ENCODE measurements at regions not wholly inside any gene's neighbourhood (a gene's known extent, or its start where the extent isn't known, plus 50 kb on each side); places are given as distances from the start of the nearest gene placed in this dataset.
"Not testable (repeated sequence)": the region's sequence is repeated elsewhere in the genome, so short reads cannot be mapped to it uniquely, and the experiment has no call there.

DNA sequence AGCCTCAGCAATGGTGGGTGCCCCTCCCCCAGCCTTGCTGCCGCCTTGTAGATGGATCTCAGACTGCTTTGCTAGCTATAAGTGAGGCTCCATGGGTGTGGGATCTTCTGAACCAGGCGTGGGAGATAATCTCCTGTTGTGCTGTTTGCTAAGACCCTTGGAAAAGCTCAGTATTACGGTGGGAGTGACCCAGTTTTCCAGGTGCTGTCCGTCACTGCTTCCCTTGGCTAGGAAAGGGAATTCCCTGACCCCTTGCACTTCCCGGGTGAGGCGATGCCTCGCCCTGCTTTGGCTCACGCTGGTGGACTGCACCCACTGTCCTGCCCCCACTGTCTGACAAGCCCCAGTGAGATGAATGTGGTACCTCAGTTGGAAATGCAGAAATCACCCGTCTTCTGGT, 411.2 kb downstream of the RAB38 start:
- not testable (repeated sequence) for H3K4me1 Mint-ChIP-seq; H3K27ac Mint-ChIP-seq; DNase-seq; H3K4me3 ChIP-seq (ENCODE audit: low read depth, low read length); H3K36me3 Mint-ChIP-seq; H3K27me3 Mint-ChIP-seq; H3K27me3 ChIP-seq (ENCODE audit: control insufficient read depth, insufficient read depth, low read length); H3K4me1 ChIP-seq (ENCODE audit: control insufficient read depth, insufficient read depth, low read length, poor library complexity, severe bottlenecking); H3K27ac ChIP-seq (ENCODE audit: insufficient read depth, low read length, poor library complexity, severe bottlenecking); H3K36me3 ChIP-seq (ENCODE audit: control insufficient read depth, insufficient read depth, low read length); H3K9me3 ChIP-seq (ENCODE audit: control insufficient read depth in 2 of 2, low read length in 2 of 2); H3K4me3 Mint-ChIP-seq; ATAC-seq (ENCODE audit: low read depth in 2 of 2)
- peaks cover 0 to 14% (median 2%) of the 10 kb centered on the region in 7 donors for H3K9me3 Mint-ChIP-seq

DNA sequence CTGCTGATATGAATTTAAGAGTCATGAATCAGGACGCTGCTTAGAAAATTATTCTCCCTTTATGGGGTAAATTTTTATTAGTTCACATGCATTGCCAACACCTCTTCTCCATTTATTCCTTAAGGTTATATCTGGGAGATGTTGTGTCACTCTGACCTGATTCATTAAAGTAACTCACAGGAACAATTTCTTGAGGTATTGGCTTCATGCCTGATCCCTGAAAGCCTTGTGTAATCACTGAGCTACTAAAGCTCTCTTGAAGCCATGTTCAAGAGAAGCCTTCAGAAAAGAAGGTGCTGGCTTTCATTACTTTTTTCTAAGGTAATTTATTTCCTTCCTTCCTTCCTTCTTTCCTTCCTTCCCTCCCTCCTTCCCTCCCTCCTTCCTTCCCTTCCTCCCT, 420.6 kb downstream of the RAB38 start:
- Histone ChIP-seq H3K27ac (ENCODE audit: insufficient read depth, low read length, poor library complexity, severe bottlenecking) (no peak overlapping the region), H3K27me3 (ENCODE audit: control insufficient read depth, insufficient read depth, low read length) (no peaks in the 10 kb centered on the region), H3K4me3 (ENCODE audit: low read depth, low read length) (no peak overlapping the region), H3K4me1 (ENCODE audit: control insufficient read depth, insufficient read depth, low read length, poor library complexity, severe bottlenecking) (no peaks in the 10 kb centered on the region), H3K36me3 (ENCODE audit: control insufficient read depth, insufficient read depth, low read length) (no peaks in the 10 kb centered on the region), H3K9me3 (ENCODE audit: control insufficient read depth in 2 of 2, low read length in 2 of 2) (no peaks in the 10 kb centered on the region)
- no peak overlapping the region for H3K4me3 Mint-ChIP-seq
- DNase-seq (no peak), ATAC-seq (ENCODE audit: low read depth in 2 of 2) (no peak)
- H3K4me1 Mint-ChIP-seq: no peaks in the 10 kb centered on the region
- H3K36me3 Mint-ChIP-seq: no peaks in the 10 kb centered on the region
- H3K27me3 Mint-ChIP-seq: no peaks in the 10 kb centered on the region
- H3K27ac Mint-ChIP-seq: no peak overlapping the region
- H3K9me3 Mint-ChIP-seq: peaks cover 0 to 9% (median 0%) of the 10 kb centered on the region in 7 donors

DNA sequence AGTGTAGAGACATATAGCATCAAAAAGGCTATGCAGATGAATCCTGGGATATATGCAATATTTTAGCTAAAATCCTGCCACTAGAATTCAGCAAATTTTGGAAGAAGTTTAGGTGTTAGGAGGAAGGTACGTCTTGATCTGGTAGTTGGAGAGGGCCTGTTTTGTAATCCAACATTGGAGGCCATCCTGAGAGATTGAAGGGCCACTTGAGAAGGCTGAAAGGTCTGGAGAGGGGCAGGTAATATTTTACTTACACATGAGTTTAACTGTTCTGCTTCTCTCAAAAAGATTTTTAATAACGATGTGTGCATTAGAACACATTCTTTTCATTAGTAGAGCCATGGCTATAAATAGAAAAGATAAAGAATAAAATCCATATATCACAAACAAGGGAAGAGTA, 422.1 kb downstream of the RAB38 start:
- Mint-ChIP-seq H3K4me3 (no peak overlapping the region), H3K9me3 (peaks cover 0 to 9% (median 0%) of the 10 kb centered on the region in 7 donors), H3K27ac (no peak overlapping the region), H3K36me3 (no peaks in the 10 kb centered on the region), H3K27me3 (no peaks in the 10 kb centered on the region), H3K4me1 (no peaks in the 10 kb centered on the region)
- Histone ChIP-seq H3K4me3 (ENCODE audit: low read depth, low read length) (no peak overlapping the region), H3K27ac (ENCODE audit: insufficient read depth, low read length, poor library complexity, severe bottlenecking) (no peak overlapping the region), H3K4me1 (ENCODE audit: control insufficient read depth, insufficient read depth, low read length, poor library complexity, severe bottlenecking) (no peaks in the 10 kb centered on the region), H3K9me3 (ENCODE audit: control insufficient read depth in 2 of 2, low read length in 2 of 2) (no peaks in the 10 kb centered on the region), H3K36me3 (ENCODE audit: control insufficient read depth, insufficient read depth, low read length) (no peaks in the 10 kb centered on the region), H3K27me3 (ENCODE audit: control insufficient read depth, insufficient read depth, low read length) (no peaks in the 10 kb centered on the region)
- ATAC-seq (ENCODE audit: low read depth in 2 of 2): no peak
- no peak for DNase-seq

DNA sequence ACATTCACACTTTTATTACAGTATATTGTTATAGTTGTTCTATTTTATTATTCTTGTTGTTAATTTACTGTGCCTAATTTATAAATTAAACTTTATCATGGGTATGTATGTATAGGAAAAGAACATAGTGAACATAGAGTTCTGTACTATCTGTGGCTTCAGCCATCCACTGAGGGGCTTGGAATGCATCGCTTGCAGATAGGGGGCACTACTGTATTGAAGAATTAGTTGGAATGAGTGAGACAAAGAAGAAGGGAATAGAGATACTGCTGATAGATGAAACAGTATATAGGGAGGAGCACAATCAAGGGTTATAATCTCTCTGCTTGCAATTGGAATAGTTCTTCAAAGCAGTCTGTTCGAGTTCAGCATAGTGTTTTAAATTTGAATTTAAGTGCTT, 432.2 kb downstream of the RAB38 start:
- H3K4me1 Mint-ChIP-seq: no peaks in the 10 kb centered on the region
- no peaks in the 10 kb centered on the region for H3K36me3 ChIP-seq (ENCODE audit: control insufficient read depth, insufficient read depth, low read length)
- no peaks in the 10 kb centered on the region for H3K9me3 ChIP-seq (ENCODE audit: control insufficient read depth in 2 of 2, low read length in 2 of 2)
- no peaks in the 10 kb centered on the region for H3K27me3 ChIP-seq (ENCODE audit: control insufficient read depth, insufficient read depth, low read length)
- no peak overlapping the region for H3K4me3 Mint-ChIP-seq
- no peak for DNase-seq
- no peak overlapping the region for H3K27ac Mint-ChIP-seq
- H3K36me3 Mint-ChIP-seq: no peaks in the 10 kb centered on the region
- ATAC-seq (ENCODE audit: low read depth in 2 of 2): no peak
- no peaks in the 10 kb centered on the region for H3K27me3 Mint-ChIP-seq
- H3K4me1 ChIP-seq (ENCODE audit: control insufficient read depth, insufficient read depth, low read length, poor library complexity, severe bottlenecking): no peaks in the 10 kb centered on the region
- H3K9me3 Mint-ChIP-seq: no peaks in the 10 kb centered on the region
- no peak overlapping the region for H3K4me3 ChIP-seq (ENCODE audit: low read depth, low read length)
- no peak overlapping the region for H3K27ac ChIP-seq (ENCODE audit: insufficient read depth, low read length, poor library complexity, severe bottlenecking)

DNA sequence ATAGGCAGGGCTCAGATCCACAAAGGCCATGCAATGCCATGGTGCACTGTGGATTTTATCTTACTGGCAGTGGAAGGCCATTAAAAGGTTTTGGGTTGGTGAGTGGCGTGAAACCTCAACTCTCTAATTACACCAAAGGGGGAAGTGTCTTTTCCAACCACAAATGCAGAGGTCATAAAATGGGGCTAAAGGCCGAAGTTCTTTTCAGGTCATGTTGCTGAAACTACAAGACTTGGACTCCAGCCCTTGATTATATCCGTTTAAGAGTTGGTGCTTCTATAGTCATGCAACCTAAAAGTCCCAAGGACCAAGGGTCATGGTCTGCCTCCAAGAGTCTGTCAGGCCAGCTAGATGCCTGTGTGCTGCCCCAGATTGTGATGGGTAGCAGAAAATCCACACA, 434.3 kb downstream of the RAB38 start:
- no peaks in the 10 kb centered on the region for H3K4me1 Mint-ChIP-seq
- H3K4me3 ChIP-seq (ENCODE audit: low read depth, low read length): no peak overlapping the region
- H3K36me3 Mint-ChIP-seq: no peaks in the 10 kb centered on the region
- no peak for ATAC-seq (ENCODE audit: low read depth in 2 of 2)
- no peaks in the 10 kb centered on the region for H3K9me3 Mint-ChIP-seq
- H3K4me3 Mint-ChIP-seq: no peak overlapping the region
- H3K27me3 ChIP-seq (ENCODE audit: control insufficient read depth, insufficient read depth, low read length): no peaks in the 10 kb centered on the region
- no peak overlapping the region for H3K27ac Mint-ChIP-seq
- DNase-seq: no peak
- no peaks in the 10 kb centered on the region for H3K36me3 ChIP-seq (ENCODE audit: control insufficient read depth, insufficient read depth, low read length)
- no peaks in the 10 kb centered on the region for H3K27me3 Mint-ChIP-seq
- H3K27ac ChIP-seq (ENCODE audit: insufficient read depth, low read length, poor library complexity, severe bottlenecking): no peak overlapping the region
- H3K9me3 ChIP-seq (ENCODE audit: control insufficient read depth in 2 of 2, low read length in 2 of 2): no peaks in the 10 kb centered on the region
- H3K4me1 ChIP-seq (ENCODE audit: control insufficient read depth, insufficient read depth, low read length, poor library complexity, severe bottlenecking): no peaks in the 10 kb centered on the region

DNA sequence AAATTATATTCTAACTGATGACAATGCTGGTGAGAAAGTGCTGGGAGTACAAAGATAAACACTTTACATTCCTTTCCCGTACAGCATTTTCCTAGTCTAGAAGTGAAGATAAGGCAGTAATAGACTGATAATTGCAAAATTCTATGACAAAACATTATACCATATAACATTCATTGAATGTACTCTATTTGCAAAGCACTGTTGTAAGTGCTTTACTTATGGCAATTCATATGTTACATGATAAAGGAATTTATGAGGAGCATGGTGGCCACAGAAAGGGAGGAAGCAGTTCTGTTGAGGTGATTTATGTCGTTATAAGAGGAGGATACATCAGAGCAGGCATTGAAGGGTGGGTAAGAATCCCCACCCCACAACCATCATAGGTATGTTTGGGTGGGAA, 434.8 kb downstream of the RAB38 start:
- H3K36me3 Mint-ChIP-seq: no peaks in the 10 kb centered on the region
- DNase-seq (no peak), ATAC-seq (ENCODE audit: low read depth in 2 of 2) (no peak)
- no peak overlapping the region for H3K27ac Mint-ChIP-seq
- no peaks in the 10 kb centered on the region for H3K27me3 Mint-ChIP-seq
- Histone ChIP-seq H3K4me1 (ENCODE audit: control insufficient read depth, insufficient read depth, low read length, poor library complexity, severe bottlenecking) (no peaks in the 10 kb centered on the region), H3K27ac (ENCODE audit: insufficient read depth, low read length, poor library complexity, severe bottlenecking) (no peak overlapping the region), H3K4me3 (ENCODE audit: low read depth, low read length) (no peak overlapping the region), H3K9me3 (ENCODE audit: control insufficient read depth in 2 of 2, low read length in 2 of 2) (no peaks in the 10 kb centered on the region), H3K36me3 (ENCODE audit: control insufficient read depth, insufficient read depth, low read length) (no peaks in the 10 kb centered on the region), H3K27me3 (ENCODE audit: control insufficient read depth, insufficient read depth, low read length) (no peaks in the 10 kb centered on the region)
- no peak overlapping the region for H3K4me3 Mint-ChIP-seq
- H3K9me3 Mint-ChIP-seq: no peaks in the 10 kb centered on the region
- H3K4me1 Mint-ChIP-seq: no peaks in the 10 kb centered on the region

DNA sequence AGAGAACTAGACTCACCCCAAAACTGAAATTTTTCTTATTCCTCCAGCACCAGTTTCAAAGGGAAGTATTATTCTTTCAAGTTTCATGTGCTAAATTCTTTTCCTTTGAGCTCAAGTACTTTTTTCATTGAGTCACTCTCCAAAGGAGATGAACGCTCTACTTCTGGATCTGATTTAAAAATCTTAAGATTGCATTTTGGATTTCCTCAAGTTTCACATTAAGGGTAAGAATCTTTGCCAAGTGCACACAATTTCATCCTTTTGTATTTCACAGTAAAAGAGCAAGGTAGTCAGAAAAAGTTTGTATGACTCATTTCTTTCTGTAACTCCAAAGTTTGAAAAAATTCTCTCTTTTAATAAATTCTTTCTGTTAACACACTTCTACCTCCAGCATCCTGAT, 435.5 kb downstream of the RAB38 start:
- H3K36me3 Mint-ChIP-seq: no peaks in the 10 kb centered on the region
- Histone ChIP-seq H3K27ac (ENCODE audit: insufficient read depth, low read length, poor library complexity, severe bottlenecking) (no peak overlapping the region), H3K4me3 (ENCODE audit: low read depth, low read length) (no peak overlapping the region), H3K9me3 (ENCODE audit: control insufficient read depth in 2 of 2, low read length in 2 of 2) (no peaks in the 10 kb centered on the region), H3K36me3 (ENCODE audit: control insufficient read depth, insufficient read depth, low read length) (no peaks in the 10 kb centered on the region), H3K4me1 (ENCODE audit: control insufficient read depth, insufficient read depth, low read length, poor library complexity, severe bottlenecking) (no peaks in the 10 kb centered on the region), H3K27me3 (ENCODE audit: control insufficient read depth, insufficient read depth, low read length) (no peaks in the 10 kb centered on the region)
- no peak for DNase-seq
- no peaks in the 10 kb centered on the region for H3K4me1 Mint-ChIP-seq
- no peak for ATAC-seq (ENCODE audit: low read depth in 2 of 2)
- no peak overlapping the region for H3K4me3 Mint-ChIP-seq
- no peaks in the 10 kb centered on the region for H3K9me3 Mint-ChIP-seq
- no peaks in the 10 kb centered on the region for H3K27me3 Mint-ChIP-seq
- H3K27ac Mint-ChIP-seq: no peak overlapping the region

DNA sequence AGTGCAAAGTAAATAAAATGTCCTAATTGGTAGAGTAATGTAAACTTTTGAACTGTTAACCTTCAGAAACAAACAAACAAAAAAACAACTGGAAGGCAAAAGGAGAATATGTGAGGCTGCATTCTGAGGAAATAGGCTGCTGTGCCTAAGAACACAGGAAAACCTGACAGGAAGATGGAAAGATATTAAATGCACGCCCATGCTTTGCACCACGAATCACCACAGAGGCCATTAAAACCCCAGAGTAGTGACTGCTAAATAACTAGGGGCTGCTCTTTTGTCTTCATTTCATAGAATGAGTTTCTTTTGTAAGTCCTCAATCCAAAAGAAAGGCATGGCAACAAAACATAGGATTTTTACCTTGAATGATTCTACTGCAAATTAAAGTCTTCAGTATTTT, 436.0 kb downstream of the RAB38 start:
- DNase-seq: no peak
- no peak overlapping the region for H3K4me3 ChIP-seq (ENCODE audit: low read depth, low read length)
- H3K27me3 Mint-ChIP-seq: no peaks in the 10 kb centered on the region
- H3K4me1 Mint-ChIP-seq: no peaks in the 10 kb centered on the region
- no peaks in the 10 kb centered on the region for H3K27me3 ChIP-seq (ENCODE audit: control insufficient read depth, insufficient read depth, low read length)
- no peaks in the 10 kb centered on the region for H3K9me3 ChIP-seq (ENCODE audit: control insufficient read depth in 2 of 2, low read length in 2 of 2)
- no peak overlapping the region for H3K4me3 Mint-ChIP-seq
- no peak overlapping the region for H3K27ac ChIP-seq (ENCODE audit: insufficient read depth, low read length, poor library complexity, severe bottlenecking)
- no peaks in the 10 kb centered on the region for H3K36me3 Mint-ChIP-seq
- H3K36me3 ChIP-seq (ENCODE audit: control insufficient read depth, insufficient read depth, low read length): no peaks in the 10 kb centered on the region
- no peak overlapping the region for H3K27ac Mint-ChIP-seq
- H3K4me1 ChIP-seq (ENCODE audit: control insufficient read depth, insufficient read depth, low read length, poor library complexity, severe bottlenecking): no peaks in the 10 kb centered on the region
- no peaks in the 10 kb centered on the region for H3K9me3 Mint-ChIP-seq
- no peak for ATAC-seq (ENCODE audit: low read depth in 2 of 2)

Data from CD4-positive, CD25-positive, alpha-beta regulatory T cell (primary cell).